ENCODE measurements at regions not wholly inside any gene's neighbourhood (a gene's known extent, or its start where the extent isn't known, plus 50 kb on each side); places are given as distances from the start of the nearest gene placed in this dataset.
"Not testable (repeated sequence)": the region's sequence is repeated elsewhere in the genome, so short reads cannot be mapped to it uniquely, and the experiment has no call there.

GRCh38 chr2:182477774-182478173, 50.9 kb upstream of the PDE1A start:
- DNase-seq (ENCODE audit: low spot score): no peak
- intact Hi-C loops (cut with DNase I): no loop called here

DNA sequence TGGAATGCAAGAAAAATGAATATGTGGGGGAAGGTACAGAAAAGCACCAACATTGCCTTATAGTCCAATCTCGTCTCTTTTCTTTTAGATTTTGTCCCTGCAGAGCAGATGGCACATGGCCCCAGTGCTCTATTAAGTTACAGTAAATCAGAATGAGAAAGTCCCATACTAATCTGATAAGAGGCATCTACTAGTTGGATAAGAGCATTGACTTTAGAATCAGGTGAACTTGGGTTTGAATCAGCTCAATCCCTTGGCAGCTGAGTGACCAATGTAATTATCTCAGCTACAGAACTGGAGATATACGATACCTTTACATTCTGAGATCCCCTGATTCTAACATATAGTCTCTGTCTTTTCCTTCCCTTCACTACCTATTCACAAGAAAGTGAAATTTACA, 54.8 kb upstream of the PDE1A start:
- DNase-seq (ENCODE audit: low spot score): no peak
- intact Hi-C loops (cut with DNase I): no loop called here

- no peak for DNase-seq (ENCODE audit: low spot score)
- intact Hi-C loops (cut with DNase I): no loop called here
Observed at GRCh38 chr2:182482511-182482910, 55.7 kb upstream of the PDE1A start.

DNA sequence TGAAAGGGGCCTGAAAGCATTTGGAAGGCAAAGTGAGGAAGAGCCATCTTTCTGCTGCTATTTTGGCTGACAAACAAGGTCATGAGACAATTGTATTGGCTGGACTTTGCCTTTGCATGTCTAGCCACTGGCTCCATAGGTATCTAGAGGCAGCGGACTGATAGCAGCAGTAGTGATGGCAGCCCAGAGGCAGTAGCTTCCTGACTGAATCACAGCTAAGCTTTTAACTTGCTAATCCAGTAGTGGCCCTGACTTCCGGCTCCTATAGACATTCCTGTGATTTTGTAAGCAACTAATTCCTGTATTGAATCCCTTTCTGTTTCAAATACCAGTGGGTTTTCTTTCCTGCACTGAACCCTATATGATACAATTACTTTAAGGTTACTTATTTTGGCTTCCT, 69.8 kb upstream of the PDE1A start:
- DNase-seq (ENCODE audit: low spot score): no peak
- intact Hi-C loops (cut with DNase I): no loop called here

- intact Hi-C loops (cut with DNase I): no loop called here
- no peak for DNase-seq (ENCODE audit: low spot score)
Observed at GRCh38 chr2:182499706-182500470, 73.1 kb upstream of the PDE1A start.

DNA sequence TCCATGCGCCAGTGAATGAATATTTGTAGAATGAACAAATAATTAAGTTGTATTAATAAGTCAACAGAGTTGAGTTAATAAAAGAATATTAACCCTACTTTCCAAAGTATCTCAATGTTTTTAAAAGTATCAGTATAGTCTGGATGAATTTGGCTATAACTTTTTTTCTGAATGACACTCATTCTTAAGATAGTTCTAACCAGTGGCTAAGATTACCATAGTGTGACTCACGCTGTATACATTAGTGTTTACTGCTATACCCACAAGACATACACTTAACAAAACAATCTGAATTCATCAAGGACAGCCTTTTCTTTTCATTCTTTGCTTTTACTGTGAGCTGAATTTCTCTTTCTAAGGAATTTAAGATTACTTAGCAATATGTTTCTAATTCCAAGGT, 77.0 kb upstream of the PDE1A start:
- intact Hi-C loops (cut with DNase I): no loop called here
- DNase-seq (ENCODE audit: low spot score): no peak

DNA sequence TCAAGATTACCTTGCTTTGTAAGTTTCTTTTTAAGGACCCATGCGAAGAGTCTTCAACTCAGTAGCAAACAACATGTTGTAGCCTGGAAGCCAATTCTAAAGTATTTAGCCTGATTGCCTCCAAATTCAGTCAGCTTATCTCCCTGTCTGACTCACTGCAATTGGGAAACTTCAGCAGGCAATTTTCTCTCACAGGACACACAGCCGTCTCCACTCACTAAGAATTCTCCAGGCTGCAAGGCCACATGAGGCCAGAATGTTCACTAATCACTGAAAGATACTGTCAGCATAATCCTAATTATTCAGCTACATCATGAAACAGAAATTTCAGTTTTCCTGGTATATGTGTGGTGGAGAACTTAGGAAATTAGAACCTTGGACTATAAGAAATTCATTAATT, 78.1 kb upstream of the PDE1A start:
- DNase-seq (ENCODE audit: low spot score): no peak
- intact Hi-C loops (cut with DNase I): no loop called here

GRCh38 chr2:182506606-182507005, 79.8 kb upstream of the PDE1A start:
- DNase-seq (ENCODE audit: low spot score): no peak
- intact Hi-C loops (cut with DNase I): no loop called here

DNA sequence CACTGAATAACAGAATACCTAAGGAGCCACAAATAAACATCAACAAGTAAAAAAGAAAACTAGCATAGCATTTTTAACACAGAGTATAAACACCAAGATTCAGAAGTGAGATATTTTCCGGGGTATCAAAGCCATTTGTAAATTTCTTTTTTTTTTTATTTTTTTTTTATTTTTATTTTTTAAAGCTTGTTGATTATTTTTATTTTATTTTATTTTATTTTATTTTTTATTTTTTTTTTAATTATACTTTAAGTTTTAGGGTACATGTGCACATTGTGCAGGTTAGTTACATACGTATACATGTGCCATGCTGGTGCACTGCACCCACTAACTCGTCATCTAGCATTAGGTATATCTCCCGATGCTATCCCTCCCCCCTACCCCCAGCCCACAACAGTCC, 81.7 kb upstream of the PDE1A start:
- DNase-seq (ENCODE audit: low spot score); intact Hi-C loops (cut with DNase I): not testable (repeated sequence)

DNA sequence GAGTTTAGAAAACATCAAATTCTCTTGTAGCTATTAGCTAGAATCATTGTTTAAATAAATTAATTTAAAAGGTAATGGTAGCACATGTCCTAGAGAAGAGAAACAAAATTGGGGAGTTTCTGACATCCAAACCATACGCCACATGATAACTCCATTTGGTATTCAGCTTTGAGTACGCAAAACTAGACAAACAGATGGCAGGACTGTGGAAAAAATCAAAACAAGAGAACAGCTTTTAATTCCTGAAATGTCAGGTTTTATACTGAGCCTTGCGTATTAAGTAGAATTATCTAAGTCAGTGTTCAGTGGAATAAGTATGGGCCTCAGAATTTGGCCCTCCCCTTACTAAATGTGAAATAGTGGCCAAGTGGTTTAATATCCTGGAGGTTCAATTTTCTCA, 82.4 kb upstream of the PDE1A start:
- DNase-seq (ENCODE audit: low spot score): no peak
- intact Hi-C loops (cut with DNase I): no loop called here

GRCh38 chr2:182521453-182522404, 94.9 kb upstream of the PDE1A start:
- intact Hi-C loops (cut with DNase I): no loop called here
- DNase-seq (ENCODE audit: low spot score): no peak

DNA sequence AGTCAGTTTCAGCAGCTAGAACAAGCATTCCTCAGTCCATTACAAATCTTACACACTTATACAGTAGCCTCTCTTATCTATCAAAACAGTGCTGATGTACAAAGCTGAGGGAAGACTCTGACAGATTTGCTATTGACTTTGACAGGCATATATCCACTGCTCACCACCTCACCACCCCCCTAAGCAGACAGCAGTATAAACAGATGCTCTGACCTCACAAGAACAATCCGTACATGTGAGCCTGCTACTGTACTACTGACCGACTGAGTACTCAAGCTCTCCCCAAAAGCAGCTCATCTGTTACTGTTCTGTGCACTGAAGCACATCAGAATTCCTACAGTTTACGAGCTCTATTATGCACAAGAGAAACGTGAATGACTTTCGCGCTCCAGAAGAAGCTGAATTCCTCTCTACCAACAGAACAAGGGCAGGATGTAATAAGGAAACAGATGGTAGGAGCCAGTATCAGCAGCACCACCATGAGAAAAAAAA, 95.6 kb upstream of the PDE1A start:
- DNase-seq (ENCODE audit: low spot score): no peak
- intact Hi-C loops (cut with DNase I): no loop called here

- no peak for DNase-seq (ENCODE audit: low spot score)
- intact Hi-C loops (cut with DNase I): no loop called here
Observed at GRCh38 chr2:182522972-182523473, 96.2 kb upstream of the PDE1A start.

- no peak for DNase-seq (ENCODE audit: low spot score)
- intact Hi-C loops (cut with DNase I): no loop called here
Observed at GRCh38 chr2:182530636-182531035, 103.8 kb upstream of the PDE1A start.

- intact Hi-C loops (cut with DNase I): no loop called here
- no peak for DNase-seq (ENCODE audit: low spot score)
Observed at GRCh38 chr2:182540252-182540651, 113.4 kb upstream of the PDE1A start.

- no peak for DNase-seq (ENCODE audit: low spot score)
- intact Hi-C loops (cut with DNase I): no loop called here
Observed at GRCh38 chr2:182541268-182541667, 114.4 kb upstream of the PDE1A start.

DNA sequence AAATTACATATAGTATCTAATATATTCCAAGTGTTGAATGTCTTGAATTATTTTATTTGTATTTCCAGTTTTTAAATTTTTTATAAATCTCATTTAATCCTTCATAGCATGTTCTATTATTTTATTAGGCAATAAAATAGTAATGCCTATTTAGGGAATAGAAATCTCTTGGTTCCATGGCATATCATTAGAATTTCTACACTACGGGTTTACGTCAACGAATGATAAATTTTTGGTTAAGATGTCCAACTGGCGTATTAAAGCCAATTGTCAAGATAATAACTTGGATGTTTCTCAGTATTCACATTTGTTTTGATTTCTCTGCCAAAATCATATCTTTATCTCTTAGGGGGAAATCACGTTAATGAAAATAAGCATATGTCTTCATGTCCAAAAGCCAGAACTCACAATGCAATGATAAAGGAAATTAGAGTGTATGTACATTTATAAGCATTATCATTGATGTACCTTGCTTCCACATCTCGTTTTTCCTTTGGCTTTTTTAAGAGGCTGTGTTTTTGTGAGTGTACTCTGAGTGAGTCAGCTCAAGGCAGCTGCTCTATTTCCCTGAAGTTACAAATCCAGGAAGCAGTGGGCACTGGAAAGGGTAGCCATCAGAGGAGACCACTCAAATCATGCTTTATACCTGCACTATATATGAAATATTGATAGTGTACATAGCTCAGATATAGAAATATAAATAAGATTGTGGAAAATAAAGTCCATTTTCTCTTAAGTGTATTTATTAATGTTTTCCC, 115.8 kb upstream of the PDE1A start:
- no peak for DNase-seq (ENCODE audit: low spot score)
- intact Hi-C loops (cut with DNase I): no loop called here

GRCh38 chr2:182543741-182544525, 117.1 kb upstream of the PDE1A start:
- intact Hi-C loops (cut with DNase I): no loop called here
- no peak for DNase-seq (ENCODE audit: low spot score)

All from posterior vena cava (tissue), 2 donors.